ENCODE measurements at regions not wholly inside any gene's neighbourhood (a gene's known extent, or its start where the extent isn't known, plus 50 kb on each side); places are given as distances from the start of the nearest gene placed in this dataset.

GRCh38 chr22:48927591-48927990, 900.1 kb downstream of the BRD1 start:
- TF ChIP-seq EP300 (IDR thresholded peaks at IDR 0.05): no peak
- no peak for TF ChIP-seq CTCF (IDR thresholded peaks at IDR 0.05)
- TF ChIP-seq POLR2A (IDR thresholded peaks at IDR 0.05): no peak
- no peaks in the 10 kb centered on the region for H3K9me3 ChIP-seq
- 82 to 88% (median 87%) methylated on average over 13 of the region's 13 CpGs for WGBS, 3 donors
- no peak overlapping the region for H3K4me3 ChIP-seq
- no peaks in the 10 kb centered on the region for H3K4me1 ChIP-seq (ENCODE audit: insufficient read depth)
- H3K27ac ChIP-seq: no peak overlapping the region
- no peaks in the 10 kb centered on the region for H3K27me3 ChIP-seq
- no peaks in the 10 kb centered on the region for H3K36me3 ChIP-seq
- DNase-seq: no peak
- intact Hi-C loops (cut with DNase I): no loop called here

GRCh38 chr22:48926643-48927042, 901.0 kb downstream of the BRD1 start:
- TF ChIP-seq CTCF (IDR thresholded peaks at IDR 0.05): no peak
- no peak for TF ChIP-seq POLR2A (IDR thresholded peaks at IDR 0.05)
- TF ChIP-seq EP300 (IDR thresholded peaks at IDR 0.05): no peak
- WGBS, 3 donors: 57 to 77% (median 63%) methylated on average over 11 of the region's 11 CpGs
- no peak for DNase-seq

GRCh38 chr22:48926136-48926535, 901.5 kb downstream of the BRD1 start:
- Histone ChIP-seq H3K27me3 (no peaks in the 10 kb centered on the region), H3K9me3 (no peaks in the 10 kb centered on the region), H3K4me3 (no peak overlapping the region), H3K4me1 (ENCODE audit: insufficient read depth) (no peaks in the 10 kb centered on the region), H3K27ac (no peak overlapping the region), H3K36me3 (no peaks in the 10 kb centered on the region)
- DNase-seq: no peak
- intact Hi-C loops (cut with DNase I): no loop called here
- WGBS, 3 donors: 37 to 57% (median 41%) methylated on average over 3 of the region's 3 CpGs
- TF ChIP-seq POLR2A (IDR thresholded peaks at IDR 0.05) (no peak), CTCF (IDR thresholded peaks at IDR 0.05) (no peak), EP300 (IDR thresholded peaks at IDR 0.05) (no peak)

More at GRCh38 chr22:48926643-48927042, 901.0 kb downstream of the BRD1 start:
- Histone ChIP-seq H3K4me3 (no peak overlapping the region), H3K4me1 (ENCODE audit: insufficient read depth) (no peaks in the 10 kb centered on the region), H3K36me3 (no peaks in the 10 kb centered on the region), H3K9me3 (no peaks in the 10 kb centered on the region), H3K27me3 (no peaks in the 10 kb centered on the region), H3K27ac (no peak overlapping the region)
- intact Hi-C loops (cut with DNase I): no loop called here

GRCh38 chr22:48925450-48925849, 902.2 kb downstream of the BRD1 start:
- no peaks in the 10 kb centered on the region for H3K27me3 ChIP-seq
- no peak overlapping the region for H3K4me3 ChIP-seq
- no peak for TF ChIP-seq EP300 (IDR thresholded peaks at IDR 0.05)
- no peak for TF ChIP-seq CTCF (IDR thresholded peaks at IDR 0.05)
- TF ChIP-seq POLR2A (IDR thresholded peaks at IDR 0.05): no peak
- no peaks in the 10 kb centered on the region for H3K4me1 ChIP-seq (ENCODE audit: insufficient read depth)
- no peaks in the 10 kb centered on the region for H3K9me3 ChIP-seq
- no peak for DNase-seq
- no peaks in the 10 kb centered on the region for H3K36me3 ChIP-seq
- intact Hi-C loops (cut with DNase I): no loop called here
- 78 to 95% (median 83%) methylated on average over 5 of the region's 5 CpGs for WGBS, 3 donors
- H3K27ac ChIP-seq: no peak overlapping the region

- intact Hi-C loops (cut with DNase I): no loop called here
- no peaks in the 10 kb centered on the region for H3K27me3 ChIP-seq
- no peak overlapping the region for H3K27ac ChIP-seq
- no peaks in the 10 kb centered on the region for H3K36me3 ChIP-seq
- H3K9me3 ChIP-seq: no peaks in the 10 kb centered on the region
- H3K4me1 ChIP-seq (ENCODE audit: insufficient read depth): no peaks in the 10 kb centered on the region
- no peak overlapping the region for H3K4me3 ChIP-seq
- WGBS, 3 donors: 75 to 78% (median 76%) methylated on average over 9 of the region's 9 CpGs
- no peak for TF ChIP-seq EP300 (IDR thresholded peaks at IDR 0.05)
- no peak for TF ChIP-seq CTCF (IDR thresholded peaks at IDR 0.05)
- no peak for TF ChIP-seq POLR2A (IDR thresholded peaks at IDR 0.05)
- no peak for DNase-seq
Observed at GRCh38 chr22:48923996-48924395, 903.7 kb downstream of the BRD1 start.
